ENCODE measurements at regions not wholly inside any gene's neighbourhood (a gene's known extent, or its start where the extent isn't known, plus 50 kb on each side); places are given as distances from the start of the nearest gene placed in this dataset.

GRCh38 chrX:57848857-57849256 is 61.4 kb downstream of the ZXDA start:
- H2AFZ ChIP-seq (replicated peaks; ENCODE audit: low read length, poor library complexity): no peak overlapping the region
- H3K4me1 ChIP-seq (ENCODE audit: control insufficient read depth, insufficient read depth, low read length): no peaks in the 10 kb centered on the region
- dilution Hi-C loops (cut with HindIII; ENCODE audit: low sequenced_read_pairs, unreplicated experiment) (no loop called here), intact Hi-C loops (cut with micrococcal nuclease) (no loop called here), in situ Hi-C loops (cut with MboI; ENCODE audit: low sequenced_read_pairs) (no loop called here)
- no peak overlapping the region for H2BK20ac ChIP-seq (ENCODE audit: low read depth, low read length)
- CTCF ChIA-PET: no interaction called here
- H3K23ac ChIP-seq (ENCODE audit: low read depth, low read length): no peak overlapping the region
- POLR2A ChIA-PET (ENCODE audit: unreplicated experiment): no interaction called here
- no peak overlapping the region for H3K18ac ChIP-seq (ENCODE audit: low read depth, low read length)
- no peak overlapping the region for H4K8ac ChIP-seq (ENCODE audit: low read depth in 2 of 2, low read length in 2 of 2)
- no peak overlapping the region for H3K4me2 ChIP-seq (ENCODE audit: low read depth, low read length)
- no peak overlapping the region for H3K27ac ChIP-seq (ENCODE audit: insufficient read depth, low read length)
- no peaks in the 10 kb centered on the region for H3K36me3 ChIP-seq (ENCODE audit: control insufficient read depth, insufficient read depth, low read length)
- H2AK5ac ChIP-seq (ENCODE audit: low read depth, low read length): no peak overlapping the region
- H2BK120ac ChIP-seq (ENCODE audit: low read depth, low read length): no peak overlapping the region
- no peak overlapping the region for H2BK15ac ChIP-seq (ENCODE audit: low read depth, low read length)
- no peak overlapping the region for H2AK9ac ChIP-seq (replicated peaks; ENCODE audit: low read depth, low read length, poor library complexity)
- H3K9me1 ChIP-seq (ENCODE audit: insufficient read depth, low read length): no peaks in the 10 kb centered on the region
- no peaks in the 10 kb centered on the region for H3K27me3 ChIP-seq (ENCODE audit: control insufficient read depth, insufficient read depth, low read length)
- no peak overlapping the region; the same call in 1 of the 2 replicates for H3K56ac ChIP-seq (ENCODE audit: extremely low read depth, insufficient read depth, low read length)
- DNase-seq: no peak
- H2BK5ac ChIP-seq (ENCODE audit: low read depth, low read length, poor library complexity, severe bottlenecking): no peak overlapping the region
- H3K9ac ChIP-seq (ENCODE audit: low read depth, low read length): no peak overlapping the region
- WGBS, 2 experiments (ENCODE audit: extremely low coverage in 2 of 2, insufficient read length in 1 of 2): no CpG with 5 or more reads among the region's 4 CpGs
- no peak overlapping the region for H3K14ac ChIP-seq (replicated peaks; ENCODE audit: low read depth, low read length)
- no peak for ATAC-seq (ENCODE audit: low read depth)
- H3K9me3 ChIP-seq (ENCODE audit: control insufficient read depth, insufficient read depth, low read length): no peaks in the 10 kb centered on the region; the same call in 1 of the 2 replicates
- no peak overlapping the region for H3K4me3 ChIP-seq (ENCODE audit: insufficient read depth, low read depth, low read length)
- no peak overlapping the region for H3K4ac ChIP-seq (ENCODE audit: low read depth, low read length)
- H3K79me1 ChIP-seq (ENCODE audit: low read depth in 1 of 2, low read length in 2 of 2): no peaks in the 10 kb centered on the region
- H4K20me1 ChIP-seq (ENCODE audit: insufficient read depth, low read length): no peaks in the 10 kb centered on the region
- TF ChIP-seq BHLHE40 (IDR thresholded peaks at IDR 0.05; ENCODE audit: low read depth, low read length): no peak
- no peak for TF ChIP-seq CEBPB (IDR thresholded peaks at IDR 0.05; ENCODE audit: low read depth, low read length)
- TF ChIP-seq FOS (IDR thresholded peaks at IDR 0.05; ENCODE audit: low read depth, low read length): no peak
- no peak for TF ChIP-seq MAZ (IDR thresholded peaks at IDR 0.05; ENCODE audit: borderline replicate concordance, low read depth, low read length)
- TF ChIP-seq RAD21 (IDR thresholded peaks at IDR 0.05; ENCODE audit: low read length): no peak
- no peak for TF ChIP-seq RFX5 (IDR thresholded peaks at IDR 0.05; ENCODE audit: low read depth, low read length)
- TF ChIP-seq MXI1 (IDR thresholded peaks at IDR 0.05; ENCODE audit: borderline replicate concordance, low read depth, low read length): no peak
- no peak for TF ChIP-seq USF2 (IDR thresholded peaks at IDR 0.05; ENCODE audit: low read depth, low read length)
- no peak for TF ChIP-seq POLR2A (IDR thresholded peaks at IDR 0.05; ENCODE audit: low read depth, low read length)
- no peak for TF ChIP-seq CTCF (conservative IDR thresholded peaks at IDR 0.05; ENCODE audit: low read depth, low read length)
- no peak for TF ChIP-seq MAFK (IDR thresholded peaks at IDR 0.05; ENCODE audit: low read depth, low read length)
- TF ChIP-seq NFE2L2 (IDR thresholded peaks at IDR 0.05; ENCODE audit: low read depth, low read length): no peak
- TF ChIP-seq CHD1 (IDR thresholded peaks at IDR 0.05; ENCODE audit: low read depth, low read length): no peak
- TF ChIP-seq, protein P1, sequence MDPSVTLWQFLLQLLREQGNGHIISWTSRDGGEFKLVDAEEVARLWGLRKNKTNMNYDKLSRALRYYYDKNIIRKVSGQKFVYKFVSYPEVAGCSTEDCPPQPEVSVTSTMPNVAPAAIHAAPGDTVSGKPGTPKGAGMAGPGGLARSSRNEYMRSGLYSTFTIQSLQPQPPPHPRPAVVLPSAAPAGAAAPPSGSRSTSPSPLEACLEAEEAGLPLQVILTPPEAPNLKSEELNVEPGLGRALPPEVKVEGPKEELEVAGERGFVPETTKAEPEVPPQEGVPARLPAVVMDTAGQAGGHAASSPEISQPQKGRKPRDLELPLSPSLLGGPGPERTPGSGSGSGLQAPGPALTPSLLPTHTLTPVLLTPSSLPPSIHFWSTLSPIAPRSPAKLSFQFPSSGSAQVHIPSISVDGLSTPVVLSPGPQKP (IDR thresholded peaks at IDR 0.05; ENCODE audit: borderline replicate concordance, low read depth, low read length): no peak
- no peak for TF ChIP-seq RCOR1 (IDR thresholded peaks at IDR 0.05; ENCODE audit: insufficient replicate concordance, low read length)
- no peak for TF ChIP-seq SMC3 (IDR thresholded peaks at IDR 0.05; ENCODE audit: low read depth, low read length)
- no peak overlapping the region for H4K91ac ChIP-seq (ENCODE audit: insufficient read depth, low read depth, low read length)
- BruUV-seq (replicated peaks): no TSS peak
- H4K5ac ChIP-seq (ENCODE audit: low read depth, low read length): no peak overlapping the region
